NOMO-1 treated with dmso at 0.1 percent for 144 hours (cell line): ENCODE measurements at regions not wholly inside any gene's neighbourhood (a gene's known extent, or its start where the extent isn't known, plus 50 kb on each side); places are given as distances from the start of the nearest gene placed in this dataset.

ENCODE experiments used
- DNase-seq: peaks from one replicate; lab custom pipeline; 2025; ENCODE audit not compliant: unreplicated experiment; lab: John Stamatoyannopoulos, UW

DNA sequence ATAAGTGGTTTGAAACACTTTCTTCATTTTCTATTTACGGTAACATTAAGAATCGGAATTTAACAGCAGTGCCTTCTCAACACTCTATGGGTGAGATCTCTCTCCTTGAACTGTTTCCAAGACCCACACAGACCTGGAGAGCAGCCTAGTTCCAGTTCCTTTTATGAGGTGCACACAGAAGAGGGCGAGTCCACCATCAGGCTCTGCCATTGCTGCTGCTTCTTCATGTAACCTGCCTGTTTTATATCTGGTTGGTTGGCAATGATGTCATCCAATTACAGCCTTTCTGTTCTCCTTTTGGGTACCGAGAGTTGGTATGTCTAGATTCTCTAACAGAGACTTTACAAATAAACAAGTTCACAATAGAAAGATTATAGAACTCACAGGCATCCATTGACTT, 225.7 kb downstream of the UTP18 start:
- DNase-seq: no peak

DNA sequence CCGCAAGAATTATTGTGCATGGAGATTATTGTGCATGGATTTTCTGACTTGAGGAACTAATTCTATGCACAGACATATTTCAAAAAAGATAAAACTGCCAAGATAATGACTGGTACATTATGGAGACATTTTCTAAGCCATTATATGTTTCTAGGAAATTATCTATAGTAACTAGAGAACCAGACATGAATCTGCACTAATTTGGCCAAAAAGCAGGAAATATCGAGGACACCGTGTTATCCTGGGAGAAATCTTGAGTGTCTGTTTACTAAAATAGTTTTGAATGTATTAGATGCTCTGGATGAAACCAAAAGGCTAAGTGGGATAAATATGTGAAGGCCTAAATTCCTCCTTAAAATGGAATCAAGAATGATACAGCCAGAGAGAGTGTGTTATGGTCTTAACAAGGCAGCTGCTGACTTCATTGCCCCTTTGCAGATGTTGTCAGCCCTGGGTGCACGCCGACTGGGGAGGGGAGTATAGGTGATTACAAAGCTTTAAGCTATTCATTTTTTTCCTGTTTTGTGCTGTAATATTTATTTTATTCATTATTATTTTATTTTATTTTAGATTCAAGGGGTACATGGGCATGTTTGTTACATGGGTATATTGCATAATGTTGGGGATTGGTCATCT, 226.7 kb downstream of the UTP18 start:
- DNase-seq: no peak

- DNase-seq: no peak
Observed at GRCh38 chr17:51487947-51488346, 227.6 kb downstream of the UTP18 start.

DNA sequence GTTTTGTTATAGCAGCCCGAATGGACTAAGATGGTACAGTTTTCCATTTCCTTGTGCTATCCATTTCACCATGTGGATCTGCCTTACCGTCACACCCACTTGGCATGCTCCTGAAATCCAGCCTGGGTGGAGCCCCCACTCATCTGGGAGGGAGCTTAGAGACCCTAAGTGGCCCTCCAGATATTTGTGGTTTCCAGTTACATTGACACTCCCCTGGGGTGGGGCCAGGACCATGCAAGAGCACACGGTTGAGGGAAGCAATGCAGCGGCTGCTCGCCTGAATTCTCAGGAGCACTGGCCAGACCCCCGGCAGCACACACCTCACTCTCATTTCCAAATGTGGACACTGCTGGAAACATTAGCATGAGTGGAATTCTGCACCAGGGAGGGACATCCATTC, 231.1 kb downstream of the UTP18 start:
- DNase-seq: no peak

GRCh38 chr17:51493206-51493605, 232.9 kb downstream of the UTP18 start:
- no peak for DNase-seq

- no peak for DNase-seq
Observed at GRCh38 chr17:51496378-51496777, 236.0 kb downstream of the UTP18 start.

GRCh38 chr17:51499897-51500296, 239.6 kb downstream of the UTP18 start:
- no peak for DNase-seq

DNA sequence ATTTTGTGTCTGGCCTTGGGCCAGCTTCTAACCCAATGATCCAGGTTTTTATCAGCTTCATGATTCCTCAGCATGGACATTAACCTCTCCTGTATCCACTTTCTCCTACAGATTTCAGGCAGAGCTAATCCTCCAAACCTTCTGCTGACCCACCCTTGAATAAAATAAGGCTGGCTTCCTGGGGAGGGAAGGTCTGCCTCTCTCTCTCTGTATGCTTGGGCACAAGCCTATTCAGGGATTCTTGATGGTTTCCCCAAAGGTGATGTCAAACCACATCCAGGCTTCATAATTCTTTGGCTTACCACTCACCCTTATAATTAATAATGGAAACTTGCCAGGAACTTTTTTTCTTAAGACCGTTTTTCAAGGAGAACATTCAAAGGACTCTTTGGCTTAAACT, 240.1 kb downstream of the UTP18 start:
- no peak for DNase-seq

- DNase-seq: no peak
Observed at GRCh38 chr17:51505450-51505849, 245.1 kb downstream of the UTP18 start.

DNA sequence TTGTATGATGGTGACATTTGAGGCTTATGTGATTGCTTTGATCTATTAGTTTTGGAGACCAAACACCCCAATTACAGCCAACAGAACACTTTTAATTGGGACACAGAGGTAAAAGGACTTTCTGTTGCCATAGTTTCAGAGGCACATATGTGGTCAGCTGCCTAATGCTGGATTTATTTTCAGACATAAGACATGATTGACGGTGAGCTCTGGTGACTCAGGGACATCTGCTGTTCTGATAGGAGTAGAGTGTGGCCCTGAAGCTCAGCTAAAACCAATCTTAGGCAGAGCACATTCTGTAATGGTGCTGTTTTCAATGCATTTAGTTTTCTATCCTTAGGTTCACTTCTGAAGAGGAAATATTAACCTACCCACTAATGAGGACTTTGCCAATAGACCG, 247.1 kb downstream of the UTP18 start:
- DNase-seq: no peak

DNA sequence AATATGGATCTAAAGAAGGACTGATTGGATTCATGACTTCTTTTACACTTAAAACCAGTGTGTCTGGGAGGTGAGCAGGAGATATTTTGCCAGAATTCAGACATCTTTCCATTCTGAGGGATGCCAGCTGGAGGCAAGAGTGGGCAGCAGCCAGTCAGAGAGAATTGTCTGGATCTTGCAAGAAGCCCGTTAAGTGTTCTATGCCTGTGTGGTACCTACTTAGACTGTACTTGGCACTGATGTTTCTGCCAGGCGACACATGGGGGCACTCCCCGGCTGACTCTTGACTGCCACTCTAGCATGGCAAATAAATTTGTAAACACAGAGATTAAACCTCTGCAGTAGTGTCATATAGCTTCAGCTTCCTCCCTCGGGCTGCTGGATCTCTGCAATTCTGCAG, 247.7 kb downstream of the UTP18 start:
- DNase-seq: no peak

- DNase-seq: no peak
Observed at GRCh38 chr17:51510940-51511339, 250.6 kb downstream of the UTP18 start.

- no peak for DNase-seq
Observed at GRCh38 chr17:51512220-51512907, 252.0 kb downstream of the UTP18 start.

- no peak for DNase-seq
Observed at GRCh38 chr17:51516924-51517323, 256.6 kb downstream of the UTP18 start.

- no peak for DNase-seq
Observed at GRCh38 chr17:51524524-51524923, 264.2 kb downstream of the UTP18 start.

DNA sequence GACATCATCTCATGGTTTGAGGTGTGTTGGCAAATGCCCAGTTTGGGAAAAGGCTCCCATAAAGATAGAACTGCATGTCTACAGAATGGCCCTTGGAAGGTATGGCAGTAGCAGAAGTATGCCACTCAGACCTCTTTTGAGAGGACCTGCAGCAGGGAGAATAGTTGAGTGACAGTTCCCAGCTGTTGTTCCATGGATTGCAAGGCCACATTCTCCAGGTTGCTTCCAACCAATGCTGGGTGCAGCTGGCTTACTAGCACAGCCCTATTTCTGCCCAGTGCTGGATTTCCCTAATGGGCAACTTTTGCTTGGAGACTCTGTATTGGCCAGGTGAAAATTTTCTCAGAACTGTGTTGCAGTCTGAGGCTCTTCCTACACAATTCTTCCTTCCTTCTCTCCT, 266.2 kb downstream of the UTP18 start:
- no peak for DNase-seq

DNA sequence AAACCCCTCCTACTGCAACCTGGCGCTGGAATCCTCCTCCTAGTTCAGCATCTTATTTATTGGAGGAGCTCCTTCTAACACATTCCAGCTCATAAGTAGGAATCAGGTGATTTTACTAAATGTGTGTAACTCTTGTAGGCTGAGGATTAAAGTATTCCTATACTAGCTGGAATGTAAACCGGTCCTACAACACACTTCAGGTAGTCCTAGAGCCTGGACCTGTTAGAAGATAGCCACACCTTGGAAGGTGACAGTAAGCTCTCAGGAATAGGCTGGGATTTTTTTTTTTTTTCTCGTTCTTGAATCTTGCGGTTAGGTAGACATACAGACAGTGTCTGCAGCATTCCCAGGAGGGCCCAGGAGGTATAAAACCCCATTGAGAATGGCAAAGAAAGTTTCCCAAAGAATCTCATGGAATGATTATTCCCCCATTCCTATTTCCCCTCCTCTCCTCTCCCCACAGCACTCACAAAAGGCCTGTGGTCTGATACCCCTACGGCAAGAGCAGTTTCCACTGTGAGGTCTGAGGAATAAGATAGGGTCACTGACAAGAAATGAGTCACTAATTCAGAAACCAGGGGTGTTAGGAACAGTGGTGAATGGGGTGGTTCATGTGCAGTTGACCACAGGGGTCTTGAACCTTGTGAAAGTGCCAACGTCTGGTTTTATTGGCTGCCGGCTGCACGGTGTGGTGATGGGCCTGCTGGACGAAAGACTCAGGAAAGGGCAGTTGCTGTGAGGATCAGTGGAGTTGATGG, 267.1 kb downstream of the UTP18 start:
- no peak for DNase-seq

DNA sequence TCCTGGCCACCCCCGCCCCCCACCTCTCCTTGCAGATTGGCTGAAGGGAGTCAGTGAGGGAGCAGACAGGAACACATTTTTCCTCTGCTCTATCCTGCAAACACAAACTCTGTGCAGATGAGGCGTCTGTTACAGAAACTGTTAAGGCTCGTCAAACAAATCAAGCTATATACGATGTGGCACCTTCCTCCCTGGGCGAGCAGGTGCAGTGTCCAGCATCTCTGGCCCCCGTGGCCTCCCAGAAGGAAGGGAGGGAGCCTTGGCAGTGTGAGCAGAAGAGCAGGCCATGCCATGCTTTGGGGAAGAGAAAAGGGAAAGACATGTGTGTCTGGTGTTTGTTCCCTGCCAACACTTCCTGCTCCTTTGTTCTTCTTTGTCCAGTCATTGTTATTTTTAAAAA, 267.8 kb downstream of the UTP18 start:
- no peak for DNase-seq

DNA sequence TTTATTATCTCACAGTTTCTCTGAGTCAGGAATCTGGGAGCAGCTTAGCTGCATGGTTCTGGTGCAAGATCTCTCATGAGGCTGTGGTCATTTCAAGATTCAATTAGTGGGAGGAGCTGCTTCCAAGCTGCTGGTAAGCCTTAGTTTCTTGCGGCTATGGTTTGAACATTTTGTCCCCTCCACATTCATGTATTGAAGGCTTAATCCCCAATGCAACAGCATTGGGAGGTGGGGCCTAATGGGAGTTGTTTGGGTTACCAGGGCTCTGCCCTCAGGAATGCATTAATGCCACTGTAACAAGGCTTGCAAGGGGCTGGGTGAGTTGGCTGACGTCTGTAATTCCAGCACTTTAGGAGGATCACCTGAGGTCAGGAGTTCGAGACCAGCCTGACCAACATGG, 272.9 kb downstream of the UTP18 start:
- DNase-seq: no peak

GRCh38 chr17:51533821-51534220, 273.5 kb downstream of the UTP18 start:
- DNase-seq: no peak

DNA sequence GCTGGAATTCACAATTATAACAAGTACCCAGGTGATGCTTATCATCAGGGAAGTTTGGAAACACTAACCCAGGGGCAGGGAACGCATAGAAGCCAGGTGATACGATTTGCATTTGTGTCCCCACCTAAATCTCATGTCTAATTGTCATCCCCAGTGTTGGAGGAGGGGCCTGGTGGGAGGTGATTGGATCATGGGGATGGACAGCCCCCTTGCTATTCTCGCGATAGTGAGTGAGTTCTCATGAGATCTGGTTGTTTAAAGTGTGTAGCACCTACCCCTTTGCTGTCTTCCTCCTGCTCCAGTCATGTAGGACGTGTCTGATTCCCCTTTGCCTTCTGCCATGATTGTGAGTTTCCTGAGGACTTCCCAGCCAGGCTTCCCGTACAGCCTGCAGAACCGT, 276.3 kb downstream of the UTP18 start:
- no peak for DNase-seq

DNA sequence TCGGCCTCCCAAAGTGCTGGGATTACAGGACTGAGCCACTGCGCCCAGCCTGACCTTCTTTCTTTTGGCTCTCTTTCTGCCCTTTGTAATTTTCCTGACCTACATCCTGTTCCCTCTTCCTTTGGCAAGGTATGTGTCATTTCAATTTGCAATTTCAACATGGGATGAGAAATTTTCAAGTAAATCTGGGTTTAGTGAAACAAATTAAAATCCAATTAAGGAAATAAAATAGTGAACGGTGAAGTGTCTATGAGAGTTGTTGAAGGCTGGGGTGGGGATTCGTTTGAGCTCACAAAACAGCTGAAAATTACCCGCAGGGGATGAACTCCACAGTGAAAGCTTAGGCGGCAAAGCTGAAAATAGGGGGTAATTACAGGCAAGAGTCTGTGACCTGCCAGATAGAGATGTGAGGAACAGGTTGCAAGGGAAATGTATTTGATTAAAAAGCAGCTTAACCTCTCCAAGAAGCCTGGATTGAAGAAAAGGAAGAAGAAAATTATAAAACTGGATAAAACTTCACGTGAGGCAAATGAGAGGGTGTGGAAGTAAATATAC, 277.7 kb downstream of the UTP18 start:
- no peak for DNase-seq
